Activated naive CD8-positive, alpha-beta T cell treated with anti-CD3 and anti-CD28 coated beads, Interleukin-2, amount 10 ng/mL, durations not matched to agents 7 days and 5 days (primary cell): ENCODE measurements at regions not wholly inside any gene's neighbourhood (a gene's known extent, or its start where the extent isn't known, plus 50 kb on each side); places are given as distances from the start of the nearest gene placed in this dataset.

Experiments used
- ATAC-seq: fragments of 150-1000 bp; cut with Tn5 transposase; one replicate; pipeline ENCODE4 v1.10.0; 2021; ENCODE audit warnings: low read depth, moderate library complexity
- POLR2A ChIA-PET: fragments of 350-600 bp; sonication (Branson Sonifier 250); formaldehyde crosslinking; loops from one replicate; lab custom pipeline; 2021; ENCODE audit warnings: antibody characterized with exemption; lab: Charles Lee
- DNase-seq: peaks from one replicate; pipeline ENCODE4 v3.0.0; 2021
- H3K27ac Mint-ChIP-seq: one replicate; pipeline ENCODE4 v1.8.0; 2022; ENCODE audit warnings: mild to moderate bottlenecking, mixed read lengths
- H3K27me3 Mint-ChIP-seq: one replicate; pipeline ENCODE4 v1.8.0; 2022; ENCODE audit warnings: mild to moderate bottlenecking, moderate library complexity, mixed read lengths
- H3K36me3 Mint-ChIP-seq: one replicate; pipeline ENCODE4 v1.8.0; 2021; ENCODE audit warnings: mild to moderate bottlenecking, mixed read lengths
- H3K4me1 Mint-ChIP-seq: one replicate; pipeline ENCODE4 v1.8.0; 2021; ENCODE audit warnings: mixed read lengths
- H3K4me3 Mint-ChIP-seq: one replicate; pipeline ENCODE4 v1.8.0; 2022; ENCODE audit warnings: mild to moderate bottlenecking, moderate library complexity, mixed read lengths
- H3K9me3 Mint-ChIP-seq: one replicate; pipeline ENCODE4 v1.8.0; 2021; ENCODE audit warnings: mixed read lengths

- no peaks in the 10 kb centered on the region for H3K9me3 Mint-ChIP-seq
- POLR2A ChIA-PET, result no interaction called here
- DNase-seq (no peak), ATAC-seq (no peak)
- no peaks in the 10 kb centered on the region for H3K36me3 Mint-ChIP-seq
- H3K4me1 Mint-ChIP-seq, result no peaks in the 10 kb centered on the region
- no peak overlapping the region for H3K4me3 Mint-ChIP-seq
- no peak overlapping the region for H3K27ac Mint-ChIP-seq
- peaks cover 8% of the 10 kb centered on the region for H3K27me3 Mint-ChIP-seq
These were observed 53.4 kb upstream of the ACTRT2 start for GRCh38 chr1:2967881-2968280.

DNA sequence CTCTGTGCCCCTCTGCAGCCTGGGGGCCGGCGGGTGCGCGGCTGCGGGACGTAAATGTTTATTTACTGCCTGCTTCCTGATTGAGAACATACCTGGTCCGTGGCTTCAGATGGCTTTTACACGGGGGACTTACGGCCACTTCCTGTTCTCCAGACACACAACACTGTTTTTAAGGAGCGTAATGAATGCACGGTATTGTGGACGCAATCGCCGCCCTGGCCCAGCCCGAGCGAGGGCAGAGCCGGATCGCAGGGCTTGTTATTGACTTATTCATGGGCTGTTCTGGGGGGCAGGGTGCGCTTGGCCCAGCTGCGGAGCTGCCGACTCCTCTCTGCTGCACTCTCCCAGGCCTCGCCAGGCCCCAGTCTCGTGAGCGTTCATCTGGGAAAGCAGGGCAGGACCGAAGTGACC, 52.8 kb upstream of the ACTRT2 start:
- no peaks in the 10 kb centered on the region for H3K36me3 Mint-ChIP-seq
- no peak overlapping the region for H3K27ac Mint-ChIP-seq
- POLR2A ChIA-PET, result no interaction called here
- ATAC-seq (no peak), DNase-seq (no peak)
- no peak overlapping the region for H3K4me3 Mint-ChIP-seq
- peaks cover 2% of the 10 kb centered on the region for H3K4me1 Mint-ChIP-seq
- no peaks in the 10 kb centered on the region for H3K9me3 Mint-ChIP-seq
- peaks cover 8% of the 10 kb centered on the region for H3K27me3 Mint-ChIP-seq

- H3K4me1 Mint-ChIP-seq, result peaks cover 5% of the 10 kb centered on the region
- peaks cover 8% of the 10 kb centered on the region for H3K27me3 Mint-ChIP-seq
- H3K36me3 Mint-ChIP-seq, result no peaks in the 10 kb centered on the region
These were observed 52.0 kb upstream of the ACTRT2 start for GRCh38 chr1:2969011-2969844.

GRCh38 chr1:2969845-2970291, 51.4 kb upstream of the ACTRT2 start:
- Mint-ChIP-seq H3K4me3 (no peak overlapping the region), H3K27me3 (peaks cover 8% of the 10 kb centered on the region), H3K9me3 (no peaks in the 10 kb centered on the region), H3K4me1 (peaks cover 5% of the 10 kb centered on the region), H3K27ac (no peak overlapping the region), H3K36me3 (no peaks in the 10 kb centered on the region)
- DNase-seq (no peak), ATAC-seq (no peak)
- POLR2A ChIA-PET, result no interaction called here

More at GRCh38 chr1:2969011-2969844, 52.0 kb upstream of the ACTRT2 start:
- POLR2A ChIA-PET, result no interaction called here
- Mint-ChIP-seq H3K9me3 (no peaks in the 10 kb centered on the region), H3K4me3 (no peak overlapping the region), H3K27ac (no peak overlapping the region)
- no peak for ATAC-seq
- DNase-seq, result no peak

DNA sequence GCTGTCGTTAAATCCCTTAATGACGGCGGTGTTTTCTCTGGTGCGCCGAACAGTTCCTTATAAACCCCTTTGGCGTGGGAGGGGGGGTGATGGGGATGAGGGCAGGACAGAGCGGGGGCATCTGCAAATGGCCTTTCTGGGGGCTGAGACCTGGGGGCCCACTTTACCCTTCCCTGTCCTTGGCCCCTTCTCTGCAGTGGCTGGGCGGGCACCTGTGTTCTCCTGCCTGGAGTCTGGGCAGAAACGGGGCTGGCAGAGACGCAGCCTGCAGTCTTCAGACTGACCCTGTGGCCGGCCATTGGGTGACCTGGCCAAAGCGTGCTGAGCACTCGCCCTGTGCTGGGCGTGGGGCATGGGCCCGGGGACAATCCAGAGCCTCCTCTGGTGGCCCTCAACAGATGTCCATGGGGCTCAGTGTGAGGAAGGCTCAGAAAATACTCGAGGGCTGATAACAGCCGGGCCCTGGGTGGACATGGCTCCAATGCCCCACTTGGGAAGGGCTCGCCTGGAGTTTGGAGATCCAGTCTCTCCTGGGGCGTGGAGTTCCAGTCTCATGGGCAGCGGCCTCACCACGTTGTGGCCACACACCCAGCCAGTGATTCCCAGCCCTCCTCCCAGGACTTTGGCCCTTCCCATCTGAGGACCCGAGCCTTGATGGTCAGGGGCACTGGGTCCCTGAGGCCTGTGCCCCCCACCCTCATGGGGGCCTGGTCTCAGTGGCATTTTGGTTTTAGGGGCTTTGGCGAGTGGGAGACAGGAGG, 50.8 kb upstream of the ACTRT2 start:
- Mint-ChIP-seq H3K27me3 (peaks cover 8% of the 10 kb centered on the region), H3K9me3 (no peaks in the 10 kb centered on the region), H3K4me1 (peaks cover 5% of the 10 kb centered on the region), H3K36me3 (no peaks in the 10 kb centered on the region), H3K4me3 (no peak overlapping the region), H3K27ac (no peak overlapping the region)
- no peak for ATAC-seq
- POLR2A ChIA-PET, result no interaction called here
- no peak for DNase-seq

DNA sequence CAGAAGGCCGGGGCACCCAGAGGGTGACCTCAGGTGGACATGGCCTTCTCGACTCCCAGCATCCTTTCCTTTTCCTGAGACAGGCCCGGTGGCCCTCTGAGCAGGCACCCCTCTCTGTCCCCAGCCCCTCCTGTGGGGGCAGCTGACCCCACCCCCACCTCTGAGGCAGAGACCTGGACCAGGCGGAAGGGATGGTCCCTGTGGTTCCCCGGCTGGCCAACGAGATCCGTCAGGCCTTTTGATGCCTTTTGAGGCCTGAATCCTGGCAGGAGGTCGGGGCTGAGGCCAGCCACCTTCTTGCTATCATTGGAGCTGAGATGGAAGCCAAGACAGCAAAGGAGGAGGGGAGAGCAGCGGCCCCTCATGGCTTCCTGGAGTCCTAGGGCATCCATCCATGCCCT, 50.2 kb upstream of the ACTRT2 start:
- ATAC-seq (no peak), DNase-seq (no peak)
- Mint-ChIP-seq H3K9me3 (no peaks in the 10 kb centered on the region), H3K27me3 (peaks cover 8% of the 10 kb centered on the region), H3K4me1 (peaks cover 5% of the 10 kb centered on the region), H3K27ac (no peak overlapping the region), H3K4me3 (no peak overlapping the region), H3K36me3 (no peaks in the 10 kb centered on the region)
- POLR2A ChIA-PET, result no interaction called here
